ENCODE measurements at regions not wholly inside any gene's neighbourhood (a gene's known extent, or its start where the extent isn't known, plus 50 kb on each side); places are given as distances from the start of the nearest gene placed in this dataset.
A peak's percentile ranks its signal among the peaks of the same experiment; 100 is the strongest.

- H3K27me3 Mint-ChIP-seq (ENCODE audit: low read depth) = no peaks in the 10 kb centered on the region
- no peak overlapping the region for H3K4me3 Mint-ChIP-seq
- H3K27ac Mint-ChIP-seq = no peak overlapping the region
- ChIA-PET POLR2A (no interaction called here), CTCF (interaction anchor here (1.0 kb wide), 1 partner anchor 553 kb away, joined by 3 read pairs; no protein-coding TSS in a partner anchor)
- peak; percentile 87 for ATAC-seq
- no peak for DNase-seq (ENCODE audit: low spot score)
- no peak for TF ChIP-seq SP1 (CRISPR knock-in tag; conservative IDR thresholded peaks at IDR 0.05)
- TF ChIP-seq GABPB1 (CRISPR knock-in tag; IDR thresholded peaks at IDR 0.05) = no peak
- TF ChIP-seq HMGA2 (CRISPR knock-in tag; IDR thresholded peaks at IDR 0.05) = no peak
- TF ChIP-seq ZNF121 (CRISPR knock-in tag; IDR thresholded peaks at IDR 0.05) = no peak
- TF ChIP-seq JUN (CRISPR knock-in tag; IDR thresholded peaks at IDR 0.05) = no peak
- no peak for TF ChIP-seq ZNF512 (CRISPR knock-in tag; IDR thresholded peaks at IDR 0.05; ENCODE audit: borderline replicate concordance)
- TF ChIP-seq, protein P1, sequence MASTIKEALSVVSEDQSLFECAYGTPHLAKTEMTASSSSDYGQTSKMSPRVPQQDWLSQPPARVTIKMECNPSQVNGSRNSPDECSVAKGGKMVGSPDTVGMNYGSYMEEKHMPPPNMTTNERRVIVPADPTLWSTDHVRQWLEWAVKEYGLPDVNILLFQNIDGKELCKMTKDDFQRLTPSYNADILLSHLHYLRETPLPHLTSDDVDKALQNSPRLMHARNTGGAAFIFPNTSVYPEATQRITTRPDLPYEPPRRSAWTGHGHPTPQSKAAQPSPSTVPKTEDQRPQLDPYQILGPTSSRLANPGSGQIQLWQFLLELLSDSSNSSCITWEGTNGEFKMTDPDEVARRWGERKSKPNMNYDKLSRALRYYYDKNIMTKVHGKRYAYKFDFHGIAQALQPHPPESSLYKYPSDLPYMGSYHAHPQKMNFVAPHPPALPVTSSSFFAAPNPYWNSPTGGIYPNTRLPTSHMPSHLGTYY (CRISPR knock-in tag; IDR thresholded peaks at IDR 0.05) = no peak
- TF ChIP-seq SMAD4 (CRISPR knock-in tag; IDR thresholded peaks at IDR 0.05) = no peak
- TF ChIP-seq ATF1 (CRISPR knock-in tag; IDR thresholded peaks at IDR 0.05) = no peak
- no peak for TF ChIP-seq CREB1 (CRISPR knock-in tag; IDR thresholded peaks at IDR 0.05)
- TF ChIP-seq ZNF671 (CRISPR knock-in tag; IDR thresholded peaks at IDR 0.05) = no peak
- TF ChIP-seq, protein P2, sequence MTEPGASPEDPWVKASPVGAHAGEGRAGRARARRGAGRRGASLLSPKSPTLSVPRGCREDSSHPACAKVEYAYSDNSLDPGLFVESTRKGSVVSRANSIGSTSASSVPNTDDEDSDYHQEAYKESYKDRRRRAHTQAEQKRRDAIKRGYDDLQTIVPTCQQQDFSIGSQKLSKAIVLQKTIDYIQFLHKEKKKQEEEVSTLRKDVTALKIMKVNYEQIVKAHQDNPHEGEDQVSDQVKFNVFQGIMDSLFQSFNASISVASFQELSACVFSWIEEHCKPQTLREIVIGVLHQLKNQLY (CRISPR knock-in tag; IDR thresholded peaks at IDR 0.05) = no peak
- TF ChIP-seq FOXJ3 (CRISPR knock-in tag; IDR thresholded peaks at IDR 0.05; ENCODE audit: borderline replicate concordance) = no peak
- no peak for TF ChIP-seq TEAD1 (CRISPR knock-in tag; IDR thresholded peaks at IDR 0.05)
- TF ChIP-seq, protein P3, sequence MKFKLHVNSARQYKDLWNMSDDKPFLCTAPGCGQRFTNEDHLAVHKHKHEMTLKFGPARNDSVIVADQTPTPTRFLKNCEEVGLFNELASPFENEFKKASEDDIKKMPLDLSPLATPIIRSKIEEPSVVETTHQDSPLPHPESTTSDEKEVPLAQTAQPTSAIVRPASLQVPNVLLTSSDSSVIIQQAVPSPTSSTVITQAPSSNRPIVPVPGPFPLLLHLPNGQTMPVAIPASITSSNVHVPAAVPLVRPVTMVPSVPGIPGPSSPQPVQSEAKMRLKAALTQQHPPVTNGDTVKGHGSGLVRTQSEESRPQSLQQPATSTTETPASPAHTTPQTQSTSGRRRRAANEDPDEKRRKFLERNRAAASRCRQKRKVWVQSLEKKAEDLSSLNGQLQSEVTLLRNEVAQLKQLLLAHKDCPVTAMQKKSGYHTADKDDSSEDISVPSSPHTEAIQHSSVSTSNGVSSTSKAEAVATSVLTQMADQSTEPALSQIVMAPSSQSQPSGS (CRISPR knock-in tag; IDR thresholded peaks at IDR 0.05; ENCODE audit: borderline replicate concordance, low read depth) = no peak
- H3K9me3 Mint-ChIP-seq = peaks cover 12% of the 10 kb centered on the region
- H3K4me1 Mint-ChIP-seq = peaks cover 5% of the 10 kb centered on the region
- H3K36me3 Mint-ChIP-seq = no peaks in the 10 kb centered on the region
Measured at GRCh38 chr9:119924736-119925135, 555.5 kb upstream of the BRINP1 start.

- peaks cover 16% of the 10 kb centered on the region for H3K9me3 Mint-ChIP-seq
- H3K4me1 Mint-ChIP-seq = no peaks in the 10 kb centered on the region
- H3K27me3 Mint-ChIP-seq (ENCODE audit: low read depth) = peaks cover 2% of the 10 kb centered on the region; the same call in 1 of the 2 replicates
- ATAC-seq = no peak
- CTCF ChIA-PET = no interaction called here
- TF ChIP-seq CREM (CRISPR knock-in tag; IDR thresholded peaks at IDR 0.05) = no peak
- TF ChIP-seq ZNF416 (CRISPR knock-in tag; IDR thresholded peaks at IDR 0.05) = no peak
- H3K27ac Mint-ChIP-seq = no peak overlapping the region
- H3K4me3 Mint-ChIP-seq = no peak overlapping the region
- no peak for DNase-seq (ENCODE audit: low spot score)
- no peaks in the 10 kb centered on the region for H3K36me3 Mint-ChIP-seq
- POLR2A ChIA-PET = no interaction called here
Measured at GRCh38 chr9:119917175-119917574, 547.9 kb upstream of the BRINP1 start.

- CTCF ChIA-PET = no interaction called here
- ATAC-seq (no peak), DNase-seq (ENCODE audit: low spot score) (no peak)
- H3K27ac Mint-ChIP-seq = no peak overlapping the region
- H3K9me3 Mint-ChIP-seq = peaks cover 23% of the 10 kb centered on the region
- H3K4me3 Mint-ChIP-seq = no peak overlapping the region
- peaks cover 20% of the 10 kb centered on the region for H3K4me1 Mint-ChIP-seq
- peaks cover 19% of the 10 kb centered on the region for H3K36me3 Mint-ChIP-seq
- POLR2A ChIA-PET = no interaction called here
- H3K27me3 Mint-ChIP-seq (ENCODE audit: low read depth) = no peaks in the 10 kb centered on the region; the same call in 1 of the 2 replicates
- TF ChIP-seq SMAD3 (CRISPR knock-in tag; IDR thresholded peaks at IDR 0.05; ENCODE audit: borderline replicate concordance) = no peak
- no peak for TF ChIP-seq PRRX2 (CRISPR knock-in tag; IDR thresholded peaks at IDR 0.05)
- no peak for TF ChIP-seq IRF2 (CRISPR knock-in tag; IDR thresholded peaks at IDR 0.05; ENCODE audit: borderline replicate concordance, low read depth)
- TF ChIP-seq ZMAT4 (CRISPR knock-in tag; IDR thresholded peaks at IDR 0.05) = no peak
- TF ChIP-seq TP53 (CRISPR knock-in tag; IDR thresholded peaks at IDR 0.05) = no peak
- TF ChIP-seq ZNF219 (CRISPR knock-in tag; IDR thresholded peaks at IDR 0.05; ENCODE audit: borderline replicate concordance) = no peak
- TF ChIP-seq CREM (CRISPR knock-in tag; IDR thresholded peaks at IDR 0.05) = no peak
- no peak for TF ChIP-seq ARID4B (CRISPR knock-in tag; IDR thresholded peaks at IDR 0.05; ENCODE audit: borderline replicate concordance)
- no peak for TF ChIP-seq ZNF416 (CRISPR knock-in tag; IDR thresholded peaks at IDR 0.05)
Measured at GRCh38 chr9:119907056-119907455, 537.8 kb upstream of the BRINP1 start.
